ENCODE measurements at regions not wholly inside any gene's neighbourhood (a gene's known extent, or its start where the extent isn't known, plus 50 kb on each side); places are given as distances from the start of the nearest gene placed in this dataset.

DNA sequence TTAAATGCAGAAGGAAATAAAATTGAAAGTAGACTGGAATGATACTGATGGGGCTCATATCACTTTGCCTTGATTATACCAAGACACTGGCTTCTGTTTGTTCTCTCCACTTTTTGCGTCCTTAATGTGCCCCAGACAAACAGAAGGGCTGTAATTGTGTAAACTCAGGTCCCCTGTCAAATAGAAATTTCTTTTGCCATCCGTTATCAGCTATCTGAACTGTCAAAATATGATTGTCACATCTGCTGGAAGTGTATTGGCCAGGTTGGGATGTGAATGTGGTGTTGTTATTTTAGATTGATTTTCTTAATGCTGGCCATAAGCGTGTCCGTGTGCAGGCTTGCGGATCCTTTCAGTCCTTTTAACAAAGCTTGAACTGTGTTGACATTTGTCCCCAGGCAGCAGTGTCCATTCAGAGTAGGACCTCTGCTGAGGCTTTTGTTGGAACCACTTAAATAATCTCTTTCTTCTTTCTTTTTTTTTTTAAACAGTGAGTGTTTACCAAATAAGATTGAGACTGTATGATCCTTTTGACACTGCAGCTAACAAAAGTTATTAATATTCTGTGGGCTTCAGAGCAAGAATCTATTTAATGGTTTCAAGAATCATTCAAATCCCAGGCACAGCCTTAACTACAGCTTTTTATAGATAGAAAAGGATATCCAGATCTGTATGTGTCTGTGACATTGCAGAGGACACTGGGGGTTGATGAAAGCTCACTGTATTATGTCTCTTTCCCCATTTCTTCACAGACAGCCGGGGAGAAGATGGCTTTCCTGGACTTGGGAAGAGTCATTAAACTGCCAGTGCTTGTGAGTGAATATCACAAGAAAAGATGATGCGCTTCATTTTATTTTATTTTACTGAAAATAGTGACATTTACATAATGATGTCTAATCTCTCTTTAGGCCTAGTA lies 171.7 kb downstream of the ZNF608 start:
- TF ChIP-seq FOXP2 (optimal IDR thresholded peaks at IDR 0.05; ENCODE audit: borderline replicate concordance, extremely low read depth, extremely low read length, insufficient read depth) = no peak

- TF ChIP-seq SIN3A (IDR thresholded peaks at IDR 0.05; ENCODE audit: borderline replicate concordance, insufficient read depth, low read length) (no peak), POLR2AphosphoS5 (IDR thresholded peaks at IDR 0.05; ENCODE audit: low read depth, low read length) (no peak), FOXP2 (optimal IDR thresholded peaks at IDR 0.05; ENCODE audit: borderline replicate concordance, extremely low read depth, extremely low read length, insufficient read depth) (no peak), TAF1 (IDR thresholded peaks at IDR 0.05; ENCODE audit: borderline replicate concordance, insufficient read depth, low read length) (no peak)
- TF ChIP-seq, protein P1, sequence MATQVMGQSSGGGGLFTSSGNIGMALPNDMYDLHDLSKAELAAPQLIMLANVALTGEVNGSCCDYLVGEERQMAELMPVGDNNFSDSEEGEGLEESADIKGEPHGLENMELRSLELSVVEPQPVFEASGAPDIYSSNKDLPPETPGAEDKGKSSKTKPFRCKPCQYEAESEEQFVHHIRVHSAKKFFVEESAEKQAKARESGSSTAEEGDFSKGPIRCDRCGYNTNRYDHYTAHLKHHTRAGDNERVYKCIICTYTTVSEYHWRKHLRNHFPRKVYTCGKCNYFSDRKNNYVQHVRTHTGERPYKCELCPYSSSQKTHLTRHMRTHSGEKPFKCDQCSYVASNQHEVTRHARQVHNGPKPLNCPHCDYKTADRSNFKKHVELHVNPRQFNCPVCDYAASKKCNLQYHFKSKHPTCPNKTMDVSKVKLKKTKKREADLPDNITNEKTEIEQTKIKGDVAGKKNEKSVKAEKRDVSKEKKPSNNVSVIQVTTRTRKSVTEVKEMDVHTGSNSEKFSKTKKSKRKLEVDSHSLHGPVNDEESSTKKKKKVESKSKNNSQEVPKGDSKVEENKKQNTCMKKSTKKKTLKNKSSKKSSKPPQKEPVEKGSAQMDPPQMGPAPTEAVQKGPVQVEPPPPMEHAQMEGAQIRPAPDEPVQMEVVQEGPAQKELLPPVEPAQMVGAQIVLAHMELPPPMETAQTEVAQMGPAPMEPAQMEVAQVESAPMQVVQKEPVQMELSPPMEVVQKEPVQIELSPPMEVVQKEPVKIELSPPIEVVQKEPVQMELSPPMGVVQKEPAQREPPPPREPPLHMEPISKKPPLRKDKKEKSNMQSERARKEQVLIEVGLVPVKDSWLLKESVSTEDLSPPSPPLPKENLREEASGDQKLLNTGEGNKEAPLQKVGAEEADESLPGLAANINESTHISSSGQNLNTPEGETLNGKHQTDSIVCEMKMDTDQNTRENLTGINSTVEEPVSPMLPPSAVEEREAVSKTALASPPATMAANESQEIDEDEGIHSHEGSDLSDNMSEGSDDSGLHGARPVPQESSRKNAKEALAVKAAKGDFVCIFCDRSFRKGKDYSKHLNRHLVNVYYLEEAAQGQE (IDR thresholded peaks at IDR 0.05; ENCODE audit: insufficient read depth in 1 of 2, low read depth in 2 of 2, low read length in 2 of 2) = no peak
These were observed 173.5 kb downstream of the ZNF608 start for GRCh38 chr5:124572971-124573370.

- TF ChIP-seq TAF1 (IDR thresholded peaks at IDR 0.05; ENCODE audit: borderline replicate concordance, insufficient read depth, low read length) (no peak), POLR2AphosphoS5 (IDR thresholded peaks at IDR 0.05; ENCODE audit: low read depth, low read length) (no peak), FOXP2 (optimal IDR thresholded peaks at IDR 0.05; ENCODE audit: borderline replicate concordance, extremely low read depth, extremely low read length, insufficient read depth) (no peak), SIN3A (IDR thresholded peaks at IDR 0.05; ENCODE audit: borderline replicate concordance, insufficient read depth, low read length) (no peak)
- TF ChIP-seq, protein P1 (IDR thresholded peaks at IDR 0.05; ENCODE audit: insufficient read depth in 1 of 2, low read depth in 2 of 2, low read length in 2 of 2) = no peak
These were observed 176.0 kb downstream of the ZNF608 start for GRCh38 chr5:124570285-124571035.

GRCh38 chr5:124566875-124567450 lies 179.5 kb downstream of the ZNF608 start:
- TF ChIP-seq TAF1 (IDR thresholded peaks at IDR 0.05; ENCODE audit: borderline replicate concordance, insufficient read depth, low read length) = no peak
- no peak for TF ChIP-seq POLR2AphosphoS5 (IDR thresholded peaks at IDR 0.05; ENCODE audit: low read depth, low read length)
- no peak for TF ChIP-seq SIN3A (IDR thresholded peaks at IDR 0.05; ENCODE audit: borderline replicate concordance, insufficient read depth, low read length)
- no peak for TF ChIP-seq FOXP2 (optimal IDR thresholded peaks at IDR 0.05; ENCODE audit: borderline replicate concordance, extremely low read depth, extremely low read length, insufficient read depth)
- TF ChIP-seq, protein P1 (IDR thresholded peaks at IDR 0.05; ENCODE audit: insufficient read depth in 1 of 2, low read depth in 2 of 2, low read length in 2 of 2) = no peak

DNA sequence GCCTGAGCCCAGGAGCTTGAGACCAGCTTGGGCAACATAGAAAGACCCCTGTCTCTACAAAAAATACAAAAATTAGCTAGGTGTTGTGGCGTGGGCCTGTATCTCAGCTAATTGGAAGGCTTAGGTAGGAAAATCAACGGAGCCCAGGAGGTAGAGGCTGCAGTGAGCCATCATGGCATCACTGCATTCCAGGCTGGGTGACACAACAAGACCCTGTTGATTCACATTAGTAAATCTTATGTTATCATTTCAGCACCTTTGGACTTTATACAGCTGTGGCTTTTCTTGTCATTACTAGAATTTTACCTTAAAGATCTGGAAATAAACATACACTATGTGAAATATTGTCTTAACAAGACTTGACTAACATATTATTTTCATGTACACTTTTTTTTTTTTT lies 185.0 kb downstream of the ZNF608 start:
- no peak for TF ChIP-seq TAF1 (IDR thresholded peaks at IDR 0.05; ENCODE audit: borderline replicate concordance, insufficient read depth, low read length)
